Brain microvascular endothelial cell (primary cell): ENCODE measurements at regions not wholly inside any gene's neighbourhood (a gene's known extent, or its start where the extent isn't known, plus 50 kb on each side); places are given as distances from the start of the nearest gene placed in this dataset.

Source experiments
- DNase-seq: peaks from one replicate; pipeline ENCODE4 v3.0.0-alpha.2; 2020
- H3K27ac ChIP-seq: fragments of 250-450 bp; sonication (Bioruptor Pico); 2 replicates; pipeline ENCODE4 v1.5.1; 2020; ENCODE audit warnings: mild to moderate bottlenecking, moderate library complexity
- H3K27me3 ChIP-seq: fragments of 250-450 bp; sonication (Bioruptor Pico); replicated peaks from 2 replicates; pipeline ENCODE4 v1.5.1; 2020; ENCODE audit warnings: mild to moderate bottlenecking
- H3K36me3 ChIP-seq: fragments of 250-450 bp; sonication (Bioruptor Pico); replicated peaks from 2 replicates; pipeline ENCODE4 v1.5.1; 2020; ENCODE audit warnings: mild to moderate bottlenecking
- H3K4me3 ChIP-seq: 2 replicates; pipeline ENCODE4 v1.5.1; 2011; ENCODE audit warnings: low read depth, mild to moderate bottlenecking, control low read depth, low read length, moderate library complexity
- in situ Hi-C: cut with HindIII; loops from 2 replicates; pipeline ENCODE4 v1.10.0; 2017; ENCODE audit warnings: low sequenced_read_pairs, low pct_ligation_motif_present
- TF ChIP-seq, protein P1 (sequence below): IDR thresholded peaks from 2 replicates; pipeline ENCODE4 v1.5.1; 2011; ENCODE audit warnings: low read depth, mild to moderate bottlenecking, moderate library complexity, low read length, control low read depth, inconsistent platforms; ENCODE audit errors: missing control alignments

GRCh38 chr6:56869346-56869745 is 85.6 kb upstream of the BEND6 start:
- in situ Hi-C loops, result no loop called here
- TF ChIP-seq, protein P1, sequence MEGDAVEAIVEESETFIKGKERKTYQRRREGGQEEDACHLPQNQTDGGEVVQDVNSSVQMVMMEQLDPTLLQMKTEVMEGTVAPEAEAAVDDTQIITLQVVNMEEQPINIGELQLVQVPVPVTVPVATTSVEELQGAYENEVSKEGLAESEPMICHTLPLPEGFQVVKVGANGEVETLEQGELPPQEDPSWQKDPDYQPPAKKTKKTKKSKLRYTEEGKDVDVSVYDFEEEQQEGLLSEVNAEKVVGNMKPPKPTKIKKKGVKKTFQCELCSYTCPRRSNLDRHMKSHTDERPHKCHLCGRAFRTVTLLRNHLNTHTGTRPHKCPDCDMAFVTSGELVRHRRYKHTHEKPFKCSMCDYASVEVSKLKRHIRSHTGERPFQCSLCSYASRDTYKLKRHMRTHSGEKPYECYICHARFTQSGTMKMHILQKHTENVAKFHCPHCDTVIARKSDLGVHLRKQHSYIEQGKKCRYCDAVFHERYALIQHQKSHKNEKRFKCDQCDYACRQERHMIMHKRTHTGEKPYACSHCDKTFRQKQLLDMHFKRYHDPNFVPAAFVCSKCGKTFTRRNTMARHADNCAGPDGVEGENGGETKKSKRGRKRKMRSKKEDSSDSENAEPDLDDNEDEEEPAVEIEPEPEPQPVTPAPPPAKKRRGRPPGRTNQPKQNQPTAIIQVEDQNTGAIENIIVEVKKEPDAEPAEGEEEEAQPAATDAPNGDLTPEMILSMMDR, result no peak
- Histone ChIP-seq H3K27ac (peak overlapping the region; percentile 80), H3K36me3 (no peaks in the 10 kb centered on the region), H3K4me3 (no peak overlapping the region), H3K27me3 (no peaks in the 10 kb centered on the region)
- DNase-seq, result no peak

- H3K4me3 ChIP-seq, result no peak overlapping the region
- no peaks in the 10 kb centered on the region for H3K27me3 ChIP-seq
- TF ChIP-seq, protein P1, result no peak
- peak overlapping the region; percentile 80 for H3K27ac ChIP-seq
- no peaks in the 10 kb centered on the region for H3K36me3 ChIP-seq
- peak; percentile 33 for DNase-seq
- in situ Hi-C loops, result no loop called here
Measured at GRCh38 chr6:56868687-56869086, 86.2 kb upstream of the BEND6 start.

DNA sequence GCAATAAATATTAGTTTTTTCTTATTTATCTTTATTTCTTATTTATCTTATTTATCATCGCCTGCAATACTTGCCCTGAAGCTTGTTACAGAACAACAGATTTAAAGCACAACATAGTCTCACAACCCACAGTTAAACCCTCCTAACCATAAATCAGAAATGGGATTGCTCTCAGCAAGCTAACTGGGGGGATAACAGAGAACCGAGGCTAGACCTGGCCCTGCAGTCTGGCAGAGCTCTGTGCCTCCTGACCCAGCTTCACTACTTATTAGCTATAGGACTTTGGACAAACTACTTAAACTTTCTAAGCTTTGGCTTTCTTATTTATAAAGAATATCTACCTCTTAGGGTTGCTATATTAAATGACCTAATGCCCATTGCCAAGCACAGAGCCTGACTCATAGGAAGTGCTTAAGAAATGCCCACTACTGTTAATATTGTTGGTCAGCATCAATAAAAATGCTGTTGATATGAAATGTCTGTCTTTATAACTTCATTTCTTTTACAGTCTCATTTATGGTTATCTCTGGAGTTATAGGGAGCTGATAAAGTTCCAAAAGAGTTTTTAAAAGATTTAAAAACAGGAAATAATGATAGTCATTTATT is 87.9 kb upstream of the BEND6 start:
- TF ChIP-seq, protein P1, result no peak
- DNase-seq, result peak; percentile 29
- Histone ChIP-seq H3K4me3 (no peak overlapping the region), H3K27me3 (no peaks in the 10 kb centered on the region), H3K36me3 (no peaks in the 10 kb centered on the region), H3K27ac (peak overlapping the region; percentile 80)
- in situ Hi-C loops, result no loop called here

DNA sequence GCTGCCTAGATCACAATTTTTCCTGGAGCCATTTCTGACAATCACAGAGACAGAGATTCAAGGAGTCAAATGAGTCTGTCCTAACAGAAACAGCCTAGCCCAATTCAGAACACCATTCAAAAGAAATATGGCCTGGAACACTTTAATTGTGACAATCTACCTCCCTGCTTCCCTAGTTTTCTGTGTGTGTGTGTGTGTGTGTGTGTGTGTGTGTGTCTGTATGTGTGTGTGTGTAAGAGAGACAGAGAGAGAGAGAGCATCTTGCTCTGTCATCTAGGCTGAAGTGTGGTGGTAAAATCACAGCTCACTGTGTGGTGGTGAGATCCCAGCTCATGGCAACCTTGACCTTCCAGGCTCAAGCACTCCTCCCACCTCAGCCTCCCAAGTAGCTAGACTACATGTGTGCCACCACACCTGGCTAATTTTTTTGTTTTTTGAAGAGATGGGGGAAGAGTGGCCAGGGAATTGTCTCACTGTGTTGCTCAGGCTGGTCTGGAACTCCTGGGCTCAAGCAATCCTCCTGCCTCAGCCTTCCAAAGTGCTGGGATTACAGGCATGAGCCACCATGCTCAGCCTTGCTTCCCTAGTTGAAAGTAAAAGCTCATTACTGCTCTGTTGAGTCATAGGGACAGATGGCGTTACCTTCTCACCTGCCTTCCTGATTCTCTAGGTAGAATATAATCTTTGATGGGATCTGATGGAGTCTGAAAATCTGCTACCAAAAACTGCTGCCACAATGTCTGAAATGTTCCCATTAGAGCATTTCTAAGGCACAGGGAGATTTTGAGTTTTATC is 89.6 kb upstream of the BEND6 start:
- DNase-seq, result no peak
- no peaks in the 10 kb centered on the region for H3K27me3 ChIP-seq
- H3K36me3 ChIP-seq, result no peaks in the 10 kb centered on the region
- in situ Hi-C loops, result no loop called here
- no peak overlapping the region for H3K27ac ChIP-seq
- TF ChIP-seq, protein P1, result no peak
- H3K4me3 ChIP-seq, result no peak overlapping the region

DNA sequence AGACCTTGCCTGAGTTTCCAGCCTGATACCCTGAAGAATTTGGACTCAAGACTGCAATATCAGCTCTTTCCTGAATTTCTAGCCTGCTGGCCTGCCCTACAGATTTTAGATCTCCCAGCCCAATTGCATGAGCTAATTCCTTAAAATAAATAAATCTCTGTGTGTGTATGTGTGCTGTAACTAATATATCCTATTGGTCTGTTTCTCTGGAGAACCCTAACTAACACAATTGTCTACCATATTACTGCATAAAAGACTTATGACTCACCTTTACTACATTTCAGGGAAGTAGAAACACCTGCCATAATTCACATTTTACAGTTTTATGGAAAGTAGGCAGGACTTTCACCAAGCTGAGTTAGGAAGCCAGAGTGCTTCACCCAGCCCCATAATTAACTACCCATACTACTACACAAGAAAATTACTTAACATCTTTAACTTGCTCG is 90.7 kb upstream of the BEND6 start:
- Histone ChIP-seq H3K27me3 (no peaks in the 10 kb centered on the region), H3K27ac (peak overlapping the region; percentile 55), H3K36me3 (no peaks in the 10 kb centered on the region), H3K4me3 (no peak overlapping the region)
- no peak for DNase-seq
- TF ChIP-seq, protein P1, result no peak
- in situ Hi-C loops, result no loop called here
